Gastroesophageal sphincter (tissue), 3 donors: ENCODE measurements at regions not wholly inside any gene's neighbourhood (a gene's known extent, or its start where the extent isn't known, plus 50 kb on each side); places are given as distances from the start of the nearest gene placed in this dataset.

Source experiments
- POLR2A ChIP-seq, 2 donors: fragments of 450-650 bp; IDR thresholded peaks; one replicate each; pipeline ENCODE4 v1.6.1; 2017; ENCODE audit warnings: antibody characterized with exemption in 2 of 2, mild to moderate bottlenecking in 2 of 2, moderate library complexity in 1 of 2
- POLR2AphosphoS5 ChIP-seq: sonication (generic); formaldehyde crosslinking; IDR thresholded peaks from one replicate; pipeline ENCODE4 v1.6.1; 2017; ENCODE audit warnings: antibody characterized with exemption
- TF ChIP-seq, protein P1 (sequence below), 4 experiments: fragments of 200-600 bp in 2 of 4; fragments of 450-650 bp in 2 of 4; sonication (generic) in 1 of 4; IDR thresholded peaks; one replicate each; pipeline ENCODE4 v1.5.1; 2017 to 2019; ENCODE audit warnings: antibody characterized with exemption in 4 of 4, mild to moderate bottlenecking in 2 of 4, moderate library complexity in 2 of 4

GRCh38 chr6:146884728-146885127 is 286.0 kb downstream of the ADGB start:
- TF ChIP-seq, protein P1, sequence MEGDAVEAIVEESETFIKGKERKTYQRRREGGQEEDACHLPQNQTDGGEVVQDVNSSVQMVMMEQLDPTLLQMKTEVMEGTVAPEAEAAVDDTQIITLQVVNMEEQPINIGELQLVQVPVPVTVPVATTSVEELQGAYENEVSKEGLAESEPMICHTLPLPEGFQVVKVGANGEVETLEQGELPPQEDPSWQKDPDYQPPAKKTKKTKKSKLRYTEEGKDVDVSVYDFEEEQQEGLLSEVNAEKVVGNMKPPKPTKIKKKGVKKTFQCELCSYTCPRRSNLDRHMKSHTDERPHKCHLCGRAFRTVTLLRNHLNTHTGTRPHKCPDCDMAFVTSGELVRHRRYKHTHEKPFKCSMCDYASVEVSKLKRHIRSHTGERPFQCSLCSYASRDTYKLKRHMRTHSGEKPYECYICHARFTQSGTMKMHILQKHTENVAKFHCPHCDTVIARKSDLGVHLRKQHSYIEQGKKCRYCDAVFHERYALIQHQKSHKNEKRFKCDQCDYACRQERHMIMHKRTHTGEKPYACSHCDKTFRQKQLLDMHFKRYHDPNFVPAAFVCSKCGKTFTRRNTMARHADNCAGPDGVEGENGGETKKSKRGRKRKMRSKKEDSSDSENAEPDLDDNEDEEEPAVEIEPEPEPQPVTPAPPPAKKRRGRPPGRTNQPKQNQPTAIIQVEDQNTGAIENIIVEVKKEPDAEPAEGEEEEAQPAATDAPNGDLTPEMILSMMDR (IDR thresholded peaks at IDR 0.05) = no peak
- TF ChIP-seq POLR2AphosphoS5 = no peak
- no peak for TF ChIP-seq POLR2A (IDR thresholded peaks at IDR 0.05)
